Testis (tissue), 2 donors: ENCODE measurements at regions not wholly inside any gene's neighbourhood (a gene's known extent, or its start where the extent isn't known, plus 50 kb on each side); places are given as distances from the start of the nearest gene placed in this dataset.

Experiments used
- DNase-seq: peaks from one replicate; pipeline ENCODE4 v3.0.0-alpha.2; 2019
- H3K27ac ChIP-seq, 2 donors: fragments of 200-600 bp; sonication (generic); one replicate each; pipeline ENCODE4 v1.5.1; 2019
- H3K27me3 ChIP-seq: fragments of 200-600 bp; sonication (generic); one replicate; pipeline ENCODE4 v1.5.1; 2019
- H3K36me3 ChIP-seq: fragments of 200-600 bp; sonication (generic); one replicate; pipeline ENCODE4 v1.5.1; 2017; ENCODE audit warnings: low read depth; ENCODE audit errors: missing control alignments
- H3K4me1 ChIP-seq: fragments of 200-600 bp; sonication (generic); one replicate; pipeline ENCODE4 v1.5.1; 2019
- H3K4me3 ChIP-seq, 2 donors: fragments of 200-600 bp; sonication (generic); one replicate each; pipeline ENCODE4 v1.5.1; 2017 to 2019
- H3K9me3 ChIP-seq: fragments of 200-600 bp; sonication (generic); one replicate; pipeline ENCODE4 v1.5.1; 2017
- POLR2A ChIP-seq: fragments of 450-650 bp; IDR thresholded peaks from one replicate; pipeline ENCODE4 v1.6.1; 2017; ENCODE audit warnings: antibody characterized with exemption, mild to moderate bottlenecking, moderate library complexity
- WGBS, 2 donors: methylation state at CpG; one replicate each; pipeline ENCODE4 v1.1.5; 2018; 5-methylcytosine and 5-hydroxymethylcytosine counted together
- intact Hi-C: fragments of 100-400 bp; cut with DNase I; formaldehyde crosslinking; loops from one replicate; pipeline ENCODE4 v1.15.1; 2023; ENCODE audit warnings: low total_unique reads
- TF ChIP-seq, protein P1 (sequence below), 3 experiments: fragments of 450-650 bp in 2 of 3; fragments of 200-600 bp in 1 of 3; sonication (generic) in 1 of 3; IDR thresholded peaks; one replicate each; pipeline ENCODE4 v1.5.1; 2016 to 2019; ENCODE audit warnings: antibody characterized with exemption in 3 of 3, mild to moderate bottlenecking in 2 of 3, moderate library complexity in 1 of 3

- Histone ChIP-seq H3K27me3 (no peaks in the 10 kb centered on the region), H3K36me3 (no peaks in the 10 kb centered on the region), H3K4me3 (no peak overlapping the region), H3K4me1 (no peaks in the 10 kb centered on the region), H3K27ac (no peak overlapping the region), H3K9me3 (no peaks in the 10 kb centered on the region)
- WGBS, 2 donors = 71 to 91% methylated on average over 2 of the region's 2 CpGs
- intact Hi-C loops = no loop called here
- no peak for DNase-seq
- no peak for TF ChIP-seq POLR2A
- TF ChIP-seq, protein P1, sequence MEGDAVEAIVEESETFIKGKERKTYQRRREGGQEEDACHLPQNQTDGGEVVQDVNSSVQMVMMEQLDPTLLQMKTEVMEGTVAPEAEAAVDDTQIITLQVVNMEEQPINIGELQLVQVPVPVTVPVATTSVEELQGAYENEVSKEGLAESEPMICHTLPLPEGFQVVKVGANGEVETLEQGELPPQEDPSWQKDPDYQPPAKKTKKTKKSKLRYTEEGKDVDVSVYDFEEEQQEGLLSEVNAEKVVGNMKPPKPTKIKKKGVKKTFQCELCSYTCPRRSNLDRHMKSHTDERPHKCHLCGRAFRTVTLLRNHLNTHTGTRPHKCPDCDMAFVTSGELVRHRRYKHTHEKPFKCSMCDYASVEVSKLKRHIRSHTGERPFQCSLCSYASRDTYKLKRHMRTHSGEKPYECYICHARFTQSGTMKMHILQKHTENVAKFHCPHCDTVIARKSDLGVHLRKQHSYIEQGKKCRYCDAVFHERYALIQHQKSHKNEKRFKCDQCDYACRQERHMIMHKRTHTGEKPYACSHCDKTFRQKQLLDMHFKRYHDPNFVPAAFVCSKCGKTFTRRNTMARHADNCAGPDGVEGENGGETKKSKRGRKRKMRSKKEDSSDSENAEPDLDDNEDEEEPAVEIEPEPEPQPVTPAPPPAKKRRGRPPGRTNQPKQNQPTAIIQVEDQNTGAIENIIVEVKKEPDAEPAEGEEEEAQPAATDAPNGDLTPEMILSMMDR (IDR thresholded peaks at IDR 0.05) = no peak
Measured at GRCh38 chr5:3786165-3786564, 190.5 kb downstream of the IRX1 start.

DNA sequence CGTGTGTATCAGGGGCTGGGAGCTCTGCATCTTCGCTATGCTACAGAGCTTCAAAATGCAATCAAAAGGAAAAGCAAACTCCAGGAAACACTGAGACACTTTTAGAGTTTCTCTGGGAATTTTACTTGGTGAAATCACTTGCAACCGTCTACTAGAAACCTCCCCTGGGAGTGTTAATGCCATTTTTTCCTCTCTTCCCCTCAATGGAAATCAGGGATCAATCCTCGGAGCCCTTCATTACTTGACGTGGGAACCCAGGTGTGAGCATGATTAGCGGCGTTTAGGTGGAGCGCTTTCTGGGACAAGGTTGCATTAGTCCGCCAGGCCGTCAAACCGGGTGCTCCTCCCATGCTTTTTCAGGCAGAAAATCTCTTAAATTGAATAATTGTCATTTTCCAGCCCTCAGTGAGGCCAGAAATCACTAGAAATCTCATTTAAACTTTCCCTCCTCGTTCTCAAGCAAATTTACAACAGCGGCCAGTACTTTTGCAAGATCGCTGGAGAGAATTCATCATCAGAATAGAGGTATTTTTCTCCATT, 191.3 kb downstream of the IRX1 start:
- no peaks in the 10 kb centered on the region for H3K4me1 ChIP-seq
- no peak overlapping the region for H3K27ac ChIP-seq
- no peak for TF ChIP-seq POLR2A
- TF ChIP-seq, protein P1 (IDR thresholded peaks at IDR 0.05) = no peak
- no peak for DNase-seq
- H3K27me3 ChIP-seq = no peaks in the 10 kb centered on the region
- WGBS, 2 donors = 39 to 40% methylated on average over 14 of the region's 14 CpGs
- H3K36me3 ChIP-seq = no peaks in the 10 kb centered on the region
- intact Hi-C loops = no loop called here
- H3K4me3 ChIP-seq = no peak overlapping the region
- H3K9me3 ChIP-seq = no peaks in the 10 kb centered on the region

DNA sequence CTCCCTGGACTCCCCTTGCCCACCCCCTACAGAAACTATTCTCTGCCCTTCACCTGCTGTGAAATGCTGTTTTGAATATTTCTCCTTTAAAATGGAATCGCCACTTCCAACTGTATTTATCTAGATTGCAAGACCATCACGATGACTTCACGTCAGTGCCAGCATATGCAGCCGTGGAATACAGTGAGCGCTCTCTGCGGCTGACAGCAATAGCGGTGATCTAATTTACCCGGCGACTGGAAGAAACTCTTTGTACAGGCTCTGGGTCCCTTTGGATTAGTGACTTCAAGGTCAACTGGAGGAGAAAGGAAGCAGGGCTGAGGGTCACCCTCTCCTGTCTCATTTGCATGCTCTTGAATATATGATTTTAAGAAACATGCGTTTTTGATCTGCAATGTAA, 192.0 kb downstream of the IRX1 start:
- DNase-seq = no peak
- Histone ChIP-seq H3K4me3 (no peak overlapping the region), H3K9me3 (no peaks in the 10 kb centered on the region), H3K27me3 (no peaks in the 10 kb centered on the region), H3K36me3 (no peaks in the 10 kb centered on the region), H3K4me1 (no peaks in the 10 kb centered on the region), H3K27ac (no peak overlapping the region)
- no peak for TF ChIP-seq POLR2A
- TF ChIP-seq, protein P1 (IDR thresholded peaks at IDR 0.05) = no peak
- intact Hi-C loops = no loop called here
- WGBS, 2 donors = 26 to 34% methylated on average over 10 of the region's 10 CpGs

DNA sequence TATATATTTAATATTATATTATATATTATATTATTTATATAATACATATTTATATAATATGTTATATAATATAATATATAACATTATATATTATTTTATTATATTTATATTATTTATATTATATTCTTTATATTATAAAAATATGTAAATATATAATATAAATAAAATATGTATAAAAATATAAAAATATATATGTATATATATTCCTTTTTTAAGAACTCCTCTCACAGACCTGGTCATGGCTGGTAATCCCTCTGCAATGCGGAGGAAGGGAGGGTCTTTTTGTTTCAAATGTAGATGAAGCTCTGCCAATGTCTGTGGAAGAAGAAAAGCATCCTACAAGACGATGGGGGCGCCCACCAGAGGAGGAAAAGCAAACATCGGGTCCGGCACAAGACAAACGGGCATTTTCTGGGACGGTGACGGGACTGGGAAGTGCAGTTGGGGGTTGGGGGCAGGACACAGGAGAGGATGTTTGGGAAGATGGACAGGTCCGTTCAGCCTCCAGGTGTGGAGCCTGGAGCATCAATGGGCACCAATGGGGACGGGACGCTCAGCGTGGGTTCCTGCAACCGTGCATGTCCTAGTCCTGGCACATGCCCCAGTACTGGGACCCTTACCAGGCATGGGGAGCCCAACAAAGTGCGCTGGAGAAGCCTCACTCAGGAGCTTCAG, 194.0 kb downstream of the IRX1 start:
- Histone ChIP-seq H3K27me3 (no peaks in the 10 kb centered on the region), H3K4me3 (no peak overlapping the region), H3K36me3 (no peaks in the 10 kb centered on the region), H3K27ac (no peak overlapping the region), H3K4me1 (no peaks in the 10 kb centered on the region), H3K9me3 (no peaks in the 10 kb centered on the region)
- intact Hi-C loops = no loop called here
- no peak for DNase-seq
- TF ChIP-seq POLR2A = no peak
- TF ChIP-seq, protein P1 (IDR thresholded peaks at IDR 0.05) = no peak
- 59 to 63% methylated on average over 14 of the region's 14 CpGs for whole genome bisulfite sequencing, 2 donors

- TF ChIP-seq, protein P1 (IDR thresholded peaks at IDR 0.05) = no peak
- no peak for TF ChIP-seq POLR2A
- 87 to 88% methylated on average over 1 of the region's 1 CpG for WGBS, 2 donors
- Histone ChIP-seq H3K27me3 (no peaks in the 10 kb centered on the region), H3K4me3 (no peak overlapping the region), H3K27ac (no peak overlapping the region), H3K4me1 (no peaks in the 10 kb centered on the region), H3K9me3 (no peaks in the 10 kb centered on the region), H3K36me3 (no peaks in the 10 kb centered on the region)
- intact Hi-C loops = no loop called here
- DNase-seq = no peak
Measured at GRCh38 chr5:3793162-3793561, 197.5 kb downstream of the IRX1 start.
